ENCODE measurements at regions not wholly inside any gene's neighbourhood (a gene's known extent, or its start where the extent isn't known, plus 50 kb on each side); places are given as distances from the start of the nearest gene placed in this dataset.

DNA sequence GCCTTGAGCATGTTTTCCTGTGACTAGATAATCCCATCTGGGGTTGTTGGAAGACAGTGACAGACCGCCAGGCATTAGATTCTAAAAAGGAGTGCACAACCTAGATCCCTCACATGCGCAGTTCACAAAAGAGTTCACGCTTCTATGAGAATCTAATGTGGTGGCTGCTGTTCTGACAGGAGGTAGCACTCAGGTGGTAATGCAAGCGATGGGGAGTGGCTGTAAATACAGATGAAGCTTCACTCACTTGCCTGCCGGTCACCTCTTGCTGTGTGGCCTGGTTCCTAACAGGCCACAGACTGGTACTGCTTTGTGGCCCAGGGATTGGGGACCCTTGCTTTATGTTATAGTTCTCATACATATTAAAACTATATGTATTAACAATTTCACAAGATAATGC is 81.9 kb upstream of the TMLHE start:
- Histone ChIP-seq H3T11ph (ENCODE audit: low read length) (no peak overlapping the region), H3K27me3 (ENCODE audit: insufficient read depth, low read length) (no peaks in the 10 kb centered on the region), H2BK12ac (ENCODE audit: insufficient read length, low read depth, low read length) (no peak overlapping the region), H2AK5ac (ENCODE audit: insufficient read length, low read length) (no peak overlapping the region), H4K8ac (replicated peaks; ENCODE audit: insufficient read length, low read depth, low read length) (no peak overlapping the region), H3K18ac (ENCODE audit: insufficient read length, low read depth, low read length) (no peak overlapping the region), H3K23me2 (ENCODE audit: insufficient read length, low read depth, low read length, poor library complexity, severe bottlenecking) (no peaks in the 10 kb centered on the region), H4K5ac (ENCODE audit: insufficient read length, low read depth, low read length) (no peak overlapping the region), H2AFZ (ENCODE audit: low read length) (no peak overlapping the region), H3K9ac (ENCODE audit: extremely low read depth, insufficient read length, low read length) (no peak overlapping the region), H4K20me1 (ENCODE audit: control insufficient read depth, insufficient read depth, insufficient read length) (no peaks in the 10 kb centered on the region), H3K27ac (ENCODE audit: insufficient read length, low read depth, low read length) (no peak overlapping the region), H3K4me1 (ENCODE audit: insufficient read depth, low read length) (no peaks in the 10 kb centered on the region), H3K79me2 (ENCODE audit: insufficient read depth, low read length) (no peaks in the 10 kb centered on the region), H3K56ac (ENCODE audit: insufficient read length, low read depth, low read length) (no peak overlapping the region), H3K9me3 (ENCODE audit: control insufficient read depth, low read depth, low read length) (peaks cover 10% of the 10 kb centered on the region), H3K4ac (ENCODE audit: low read depth, low read length) (no peak overlapping the region), H2BK20ac (ENCODE audit: low read depth, low read length, poor library complexity, severe bottlenecking) (no peak overlapping the region), H3K4me2 (ENCODE audit: insufficient read depth, insufficient read length, low read length) (no peak overlapping the region), H3K23ac (ENCODE audit: insufficient read length, low read depth, low read length) (no peak overlapping the region), H3K14ac (ENCODE audit: insufficient read depth, low read length) (no peak overlapping the region), H2BK5ac (ENCODE audit: insufficient read length, low read length) (no peak overlapping the region), H2BK120ac (ENCODE audit: low read depth, low read length, poor library complexity, severe bottlenecking) (no peak overlapping the region), H4K91ac (ENCODE audit: insufficient read length, low read depth, low read length) (no peak overlapping the region), H3K79me1 (ENCODE audit: insufficient read depth, low read depth, low read length, poor library complexity, severe bottlenecking) (no peaks in the 10 kb centered on the region), H2BK15ac (ENCODE audit: low read depth, low read length) (no peak overlapping the region)
- H3K9me3 Mint-ChIP-seq, result peaks cover 64 to 69% of the 10 kb centered on the region in 2 experiments
- no CpG with 5 or more reads among the region's 5 CpGs for WGBS (ENCODE audit: extremely low coverage, insufficient read length, low lambda C conversion rate)
- no peak overlapping the region for H3K27ac Mint-ChIP-seq
- H3K4me3 Mint-ChIP-seq, result no peak overlapping the region
- no peaks in the 10 kb centered on the region for H3K4me1 Mint-ChIP-seq
- no peak for DNase-seq
- H3K36me3 Mint-ChIP-seq (ENCODE audit: insufficient read depth in 1 of 3, low read depth in 3 of 3), result peaks cover 0 to 3% (median 0%) of the 10 kb centered on the region in 3 experiments; a peak in 2 of 7 replicates
- TF ChIP-seq, protein P1, sequence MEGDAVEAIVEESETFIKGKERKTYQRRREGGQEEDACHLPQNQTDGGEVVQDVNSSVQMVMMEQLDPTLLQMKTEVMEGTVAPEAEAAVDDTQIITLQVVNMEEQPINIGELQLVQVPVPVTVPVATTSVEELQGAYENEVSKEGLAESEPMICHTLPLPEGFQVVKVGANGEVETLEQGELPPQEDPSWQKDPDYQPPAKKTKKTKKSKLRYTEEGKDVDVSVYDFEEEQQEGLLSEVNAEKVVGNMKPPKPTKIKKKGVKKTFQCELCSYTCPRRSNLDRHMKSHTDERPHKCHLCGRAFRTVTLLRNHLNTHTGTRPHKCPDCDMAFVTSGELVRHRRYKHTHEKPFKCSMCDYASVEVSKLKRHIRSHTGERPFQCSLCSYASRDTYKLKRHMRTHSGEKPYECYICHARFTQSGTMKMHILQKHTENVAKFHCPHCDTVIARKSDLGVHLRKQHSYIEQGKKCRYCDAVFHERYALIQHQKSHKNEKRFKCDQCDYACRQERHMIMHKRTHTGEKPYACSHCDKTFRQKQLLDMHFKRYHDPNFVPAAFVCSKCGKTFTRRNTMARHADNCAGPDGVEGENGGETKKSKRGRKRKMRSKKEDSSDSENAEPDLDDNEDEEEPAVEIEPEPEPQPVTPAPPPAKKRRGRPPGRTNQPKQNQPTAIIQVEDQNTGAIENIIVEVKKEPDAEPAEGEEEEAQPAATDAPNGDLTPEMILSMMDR (conservative IDR thresholded peaks at IDR 0.05), result no peak
- peaks cover 3% of the 10 kb centered on the region for H3K27me3 Mint-ChIP-seq (ENCODE audit: low read depth)

Data from H9 (cell line).